Endothelial cell of umbilical vein (primary cell): ENCODE measurements at regions not wholly inside any gene's neighbourhood (a gene's known extent, or its start where the extent isn't known, plus 50 kb on each side); places are given as distances from the start of the nearest gene placed in this dataset.

Experiments used
- BruUV-seq: library from RNA; stranded (reverse); fragments of 400-500 nt; replicated peaks from 2 replicates; lab custom pipeline; 2021; lab: Mats Ljungman, UMichigan
- CTCF ChIA-PET: fragments of 300-600, 350-600 bp; sonication (Branson Sonifier 250); formaldehyde crosslinking; loops from one replicate; lab custom pipeline; 2021; ENCODE audit warnings: antibody characterized with exemption, inconsistent platforms; lab: Charles Lee
- POLR2A ChIA-PET: fragments of 300-600, 350-600 bp; sonication (Branson Sonifier 250); formaldehyde crosslinking; loops from one replicate; lab custom pipeline; 2021; ENCODE audit warnings: antibody characterized with exemption, inconsistent platforms; lab: Charles Lee
- DNase-seq: peaks from one replicate; pipeline ENCODE4 v3.0.0-alpha.2; 2011; ENCODE audit warnings: low read depth, low spot score
- FAIRE-seq: peaks from 2 replicates; lab custom pipeline; 2011; peaks lifted over from hg19 to GRCh38; lab: Jason Lieb, UNC
- H2AFZ ChIP-seq: 2 replicates; pipeline ENCODE4 v1.6.0; 2012; ENCODE audit warnings: low read depth, low read length, control low read depth, inconsistent platforms
- H3K27ac ChIP-seq: 2 replicates; pipeline ENCODE4 v1.5.1; 2011; ENCODE audit warnings: low read depth, mild to moderate bottlenecking, control low read depth, low read length, moderate library complexity; ENCODE audit not compliant: insufficient read depth
- H3K27me3 ChIP-seq, 2 experiments: 2 replicates each; pipeline versions ENCODE4 v1.6.0 to v1.6.1; 2011; ENCODE audit warnings: low read length in 2 of 2, mixed read lengths in 1 of 2; ENCODE audit not compliant: control insufficient read depth in 2 of 2, insufficient read depth in 2 of 2
- H3K36me3 ChIP-seq, 2 experiments: 2 replicates in 1 of 2; 3 replicates in 1 of 2; pipeline ENCODE4 v1.5.1; 2011; ENCODE audit warnings: low read length in 2 of 2, mild to moderate bottlenecking in 1 of 2, moderate library complexity in 1 of 2; ENCODE audit not compliant: control insufficient read depth in 2 of 2, insufficient read depth in 2 of 2; ENCODE audit errors: extremely low read depth in 1 of 2
- H3K4me1 ChIP-seq: 3 replicates; pipeline ENCODE4 v1.5.1; 2011; ENCODE audit warnings: mild to moderate bottlenecking, low read length; ENCODE audit not compliant: control insufficient read depth, insufficient read depth; ENCODE audit errors: extremely low read depth
- H3K4me2 ChIP-seq: 2 replicates; pipeline ENCODE4 v1.6.1; 2011; ENCODE audit warnings: low read length, control low read depth, mixed read lengths; ENCODE audit not compliant: insufficient read depth
- H3K4me3 ChIP-seq, 3 experiments: fragments of 200-600 bp in 1 of 3; sonication (generic), shearing (Covaris generic) in 1 of 3; replicated peaks in 1 of 3; 2 replicates each; pipeline ENCODE4 v1.5.1; 2011 to 2016; ENCODE audit warnings: control low read depth in 3 of 3, low read length in 3 of 3, mild to moderate bottlenecking in 2 of 3, inconsistent platforms in 1 of 3, low read depth in 1 of 3, moderate library complexity in 1 of 3; ENCODE audit not compliant: insufficient read depth in 1 of 3
- H3K79me2 ChIP-seq: 2 replicates; pipeline ENCODE4 v1.6.0; 2012; ENCODE audit warnings: low read length, inconsistent platforms; ENCODE audit not compliant: control insufficient read depth, insufficient read depth
- H3K9ac ChIP-seq: replicated peaks from 2 replicates; pipeline ENCODE3; 2011; ENCODE audit warnings: low read length, control low read depth; ENCODE audit not compliant: insufficient read depth; ENCODE audit errors: extremely low read depth
- H3K9me1 ChIP-seq: replicated peaks from 3 replicates; pipeline ENCODE4 v1.6.0; 2011; ENCODE audit warnings: mild to moderate bottlenecking, low read length; ENCODE audit not compliant: control insufficient read depth, insufficient read depth; ENCODE audit errors: extremely low read depth
- H3K9me3 ChIP-seq: replicated peaks from 2 replicates; pipeline ENCODE4 v1.5.1; 2012; ENCODE audit warnings: low read length, inconsistent platforms; ENCODE audit not compliant: control insufficient read depth, insufficient read depth
- H4K20me1 ChIP-seq: replicated peaks from 2 replicates; pipeline ENCODE3; 2011; ENCODE audit warnings: mild to moderate bottlenecking, low read length; ENCODE audit not compliant: control insufficient read depth, insufficient read depth; ENCODE audit errors: extremely low read depth
- CTCF ChIP-seq, 2 donors: IDR thresholded peaks; 1 replicate in 1 of 2; 2 replicates in 1 of 2; pipeline ENCODE4 v1.5.1; 2011; ENCODE audit warnings: low read length in 2 of 2, mild to moderate bottlenecking in 2 of 2, moderate library complexity in 2 of 2, control low read depth in 1 of 2, inconsistent platforms in 1 of 2, low read depth in 1 of 2; ENCODE audit not compliant: insufficient read depth in 1 of 2; ENCODE audit errors: extremely low read depth in 1 of 2
- EZH2 ChIP-seq: IDR thresholded peaks from 2 replicates; pipeline ENCODE4 v1.6.1; 2012; ENCODE audit warnings: borderline replicate concordance, low read depth, mild to moderate bottlenecking, moderate library complexity, low read length, inconsistent platforms; ENCODE audit not compliant: severe bottlenecking
- FOS ChIP-seq: IDR thresholded peaks from 2 replicates; pipeline ENCODE4 v1.6.1; 2011; ENCODE audit warnings: mild to moderate bottlenecking, low read length, moderate library complexity, borderline replicate concordance; ENCODE audit not compliant: insufficient read depth
- GATA2 ChIP-seq: IDR thresholded peaks from 2 replicates; pipeline ENCODE4 v1.7.0; 2011; ENCODE audit warnings: low read depth, mild to moderate bottlenecking, moderate library complexity, mixed read lengths, low read length; ENCODE audit not compliant: insufficient read length, insufficient read depth
- JUN ChIP-seq: IDR thresholded peaks from 2 replicates; pipeline ENCODE4 v1.6.1; 2011; ENCODE audit warnings: borderline replicate concordance, low read depth; ENCODE audit not compliant: insufficient read length, insufficient read depth
- MYC ChIP-seq: IDR thresholded peaks from one replicate; pipeline ENCODE4 v1.6.1; 2011; ENCODE audit warnings: mild to moderate bottlenecking, low read depth, low read length
- POLR2A ChIP-seq: IDR thresholded peaks from 2 replicates; pipeline ENCODE4 v1.6.1; 2012; ENCODE audit warnings: low read depth, mild to moderate bottlenecking, control low read depth, low read length
- POLR2AphosphoS5 ChIP-seq: IDR thresholded peaks from 2 replicates; pipeline ENCODE4 v1.6.1; 2012; ENCODE audit warnings: low read depth, mild to moderate bottlenecking, control low read depth, low read length, moderate library complexity; ENCODE audit not compliant: insufficient read depth
- dilution Hi-C: fragments of 300-500 bp; cut with MboI; formaldehyde crosslinking; loops from one replicate; pipeline ENCODE4 v1.15.0; 2019; ENCODE audit warnings: low sequenced_read_pairs; ENCODE audit not compliant: extremely low pct_ligation_motif_present
- intact Hi-C: fragments of 100-400 bp; cut with micrococcal nuclease; formaldehyde crosslinking; loops from one replicate; pipeline ENCODE4 v1.10.0; 2022
- TF ChIP-seq, protein P1 (sequence below): IDR thresholded peaks from 2 replicates; pipeline ENCODE4 v1.6.1; 2011; ENCODE audit not compliant: insufficient read depth, insufficient read length

GRCh38 chr13:79267560-79267959 is 138.5 kb downstream of the RBM26 start:
- BruUV-seq: no TSS peak
- Histone ChIP-seq H2AFZ (no peak overlapping the region), H4K20me1 (no peaks in the 10 kb centered on the region), H3K36me3 (no peaks in the 10 kb centered on the region), H3K27ac (no peak overlapping the region), H3K4me1 (no peaks in the 10 kb centered on the region), H3K9me1 (no peaks in the 10 kb centered on the region), H3K9me3 (no peaks in the 10 kb centered on the region), H3K27me3 (peaks cover 1 to 4% of the 10 kb centered on the region in 2 experiments), H3K79me2 (no peaks in the 10 kb centered on the region), H3K9ac (no peak overlapping the region), H3K4me3 (no peak overlapping the region), H3K4me2 (no peak overlapping the region)
- CTCF ChIA-PET: no interaction called here
- no peak for TF ChIP-seq POLR2A
- DNase-seq (no peak), FAIRE-seq (no peak)
- dilution Hi-C loops: no loop called here
- POLR2A ChIA-PET: no interaction called here
- intact Hi-C loops: no loop called here

- POLR2A ChIA-PET: no interaction called here
- intact Hi-C loops (no loop called here), dilution Hi-C loops (no loop called here)
- BruUV-seq: no TSS peak
- Histone ChIP-seq H3K4me2 (no peak overlapping the region), H3K4me3 (no peak overlapping the region), H4K20me1 (peaks cover 2% of the 10 kb centered on the region), H3K36me3 (no peaks in the 10 kb centered on the region), H3K27ac (no peak overlapping the region), H2AFZ (no peak overlapping the region), H3K4me1 (no peaks in the 10 kb centered on the region), H3K9me3 (no peaks in the 10 kb centered on the region), H3K79me2 (no peaks in the 10 kb centered on the region), H3K9ac (no peak overlapping the region), H3K9me1 (no peaks in the 10 kb centered on the region), H3K27me3 (peaks cover 0 to 2% of the 10 kb centered on the region in 2 experiments)
- no peak for DNase-seq
- CTCF ChIA-PET: interaction anchor here (1.8 kb wide), 1 partner anchor 12 kb away, joined by 4 read pairs; no protein-coding TSS in a partner anchor
- FAIRE-seq: no peak
- TF ChIP-seq JUN (no peak), CTCF (IDR thresholded peaks at IDR 0.05; ENCODE audit: extremely low read depth in 1 of 2, insufficient read depth in 1 of 2, low read depth in 1 of 2, low read length in 2 of 2) (no peak), POLR2AphosphoS5 (no peak), FOS (no peak), GATA2 (no peak), EZH2 (no peak), POLR2A (no peak), MYC (no peak)
- TF ChIP-seq, protein P1, sequence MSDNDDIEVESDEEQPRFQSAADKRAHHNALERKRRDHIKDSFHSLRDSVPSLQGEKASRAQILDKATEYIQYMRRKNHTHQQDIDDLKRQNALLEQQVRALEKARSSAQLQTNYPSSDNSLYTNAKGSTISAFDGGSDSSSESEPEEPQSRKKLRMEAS: no peak
Observed at GRCh38 chr13:79258489-79258888, 147.6 kb downstream of the RBM26 start.
